ENCODE measurements at regions not wholly inside any gene's neighbourhood (a gene's known extent, or its start where the extent isn't known, plus 50 kb on each side); places are given as distances from the start of the nearest gene placed in this dataset.

DNA sequence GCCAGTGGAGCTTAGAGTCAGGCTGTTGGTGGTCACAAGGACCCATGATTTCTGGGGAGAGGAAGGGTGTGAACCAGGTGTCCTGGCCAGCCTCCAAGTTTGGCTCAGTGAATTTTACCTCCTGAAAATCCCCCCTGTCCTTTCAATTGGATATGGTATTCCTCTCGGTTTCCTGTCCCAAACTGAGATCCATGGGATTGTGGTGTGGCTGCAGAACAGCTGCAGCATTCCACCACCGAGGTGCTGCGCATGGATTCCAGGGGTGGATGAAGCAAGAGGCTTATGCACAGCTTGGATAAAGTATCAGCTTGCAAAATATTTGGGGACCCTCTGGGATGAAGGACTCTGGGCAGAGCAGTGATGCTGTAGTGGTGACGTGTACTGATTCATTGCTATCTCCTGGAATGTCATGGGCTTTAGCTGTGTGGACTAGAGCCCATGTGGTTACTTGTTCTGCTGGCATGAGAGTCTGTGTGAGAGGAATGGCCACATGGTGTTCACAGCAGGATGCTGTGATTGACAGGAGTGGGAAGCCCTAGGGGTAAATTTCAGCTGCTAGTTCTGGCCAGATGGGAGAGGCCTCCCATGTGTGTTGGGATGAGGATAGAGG, 148.7 kb upstream of the SPAG17 start:
- Histone ChIP-seq H3K36me3 (no peaks in the 10 kb centered on the region), H3K4me3 (no peak overlapping the region), H3K27ac (no peak overlapping the region), H3K4me1 (peaks cover 0 to 23% (median 0%) of the 10 kb centered on the region in 4 donors), H3K9me3 (no peaks in the 10 kb centered on the region), H3K27me3 (no peaks in the 10 kb centered on the region)
- 89 to 92% methylated on average over 4 of the region's 4 CpGs for WGBS, 2 donors
- DNase-seq (ENCODE audit: low spot score in 2 of 2), result no peak
- TF ChIP-seq, protein P1, sequence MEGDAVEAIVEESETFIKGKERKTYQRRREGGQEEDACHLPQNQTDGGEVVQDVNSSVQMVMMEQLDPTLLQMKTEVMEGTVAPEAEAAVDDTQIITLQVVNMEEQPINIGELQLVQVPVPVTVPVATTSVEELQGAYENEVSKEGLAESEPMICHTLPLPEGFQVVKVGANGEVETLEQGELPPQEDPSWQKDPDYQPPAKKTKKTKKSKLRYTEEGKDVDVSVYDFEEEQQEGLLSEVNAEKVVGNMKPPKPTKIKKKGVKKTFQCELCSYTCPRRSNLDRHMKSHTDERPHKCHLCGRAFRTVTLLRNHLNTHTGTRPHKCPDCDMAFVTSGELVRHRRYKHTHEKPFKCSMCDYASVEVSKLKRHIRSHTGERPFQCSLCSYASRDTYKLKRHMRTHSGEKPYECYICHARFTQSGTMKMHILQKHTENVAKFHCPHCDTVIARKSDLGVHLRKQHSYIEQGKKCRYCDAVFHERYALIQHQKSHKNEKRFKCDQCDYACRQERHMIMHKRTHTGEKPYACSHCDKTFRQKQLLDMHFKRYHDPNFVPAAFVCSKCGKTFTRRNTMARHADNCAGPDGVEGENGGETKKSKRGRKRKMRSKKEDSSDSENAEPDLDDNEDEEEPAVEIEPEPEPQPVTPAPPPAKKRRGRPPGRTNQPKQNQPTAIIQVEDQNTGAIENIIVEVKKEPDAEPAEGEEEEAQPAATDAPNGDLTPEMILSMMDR (IDR thresholded peaks at IDR 0.05), result no peak
- no peak for TF ChIP-seq EP300 (IDR thresholded peaks at IDR 0.05)
- no peak for TF ChIP-seq POLR2A (IDR thresholded peaks at IDR 0.05)

DNA sequence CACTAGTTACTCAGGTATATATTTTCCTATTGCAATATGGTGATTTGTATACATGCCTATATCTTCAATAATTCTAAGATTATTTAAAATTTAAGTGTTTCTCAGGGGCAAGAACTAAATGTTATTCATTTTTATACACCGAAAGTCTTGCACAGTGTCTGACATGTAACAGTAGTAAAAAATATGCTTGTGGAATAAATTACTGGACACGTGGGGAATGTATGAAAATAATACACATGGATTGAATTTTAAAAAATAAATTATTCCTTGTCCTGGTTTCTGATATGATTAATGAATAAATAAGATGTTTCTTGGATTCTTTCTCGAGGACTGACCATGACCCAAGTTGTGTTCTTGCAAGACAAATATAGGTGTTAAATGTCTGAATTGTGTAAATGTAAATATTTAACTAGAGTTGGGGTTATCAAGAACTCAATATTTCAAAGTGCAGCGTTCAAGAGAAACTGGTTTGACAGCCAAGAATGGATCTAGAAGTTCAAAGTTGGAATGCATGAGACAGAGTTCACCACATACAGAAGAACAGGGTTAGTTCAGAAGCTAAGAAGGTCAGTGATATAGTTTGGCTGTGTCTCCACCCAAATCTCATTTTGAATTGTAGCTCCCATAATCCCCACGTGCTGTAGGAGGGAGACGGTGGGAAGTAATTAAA, 142.1 kb upstream of the SPAG17 start:
- Histone ChIP-seq H3K9me3 (no peaks in the 10 kb centered on the region), H3K27ac (no peak overlapping the region), H3K27me3 (no peaks in the 10 kb centered on the region), H3K36me3 (no peaks in the 10 kb centered on the region), H3K4me1 (peaks cover 0 to 4% (median 0%) of the 10 kb centered on the region in 4 donors), H3K4me3 (no peak overlapping the region)
- no peak for DNase-seq (ENCODE audit: low spot score in 2 of 2)
- TF ChIP-seq, protein P1 (IDR thresholded peaks at IDR 0.05), result no peak
- TF ChIP-seq EP300 (IDR thresholded peaks at IDR 0.05) (no peak), POLR2A (IDR thresholded peaks at IDR 0.05) (no peak)
- WGBS, 2 donors, result 73 to 74% methylated on average over 6 of the region's 6 CpGs

DNA sequence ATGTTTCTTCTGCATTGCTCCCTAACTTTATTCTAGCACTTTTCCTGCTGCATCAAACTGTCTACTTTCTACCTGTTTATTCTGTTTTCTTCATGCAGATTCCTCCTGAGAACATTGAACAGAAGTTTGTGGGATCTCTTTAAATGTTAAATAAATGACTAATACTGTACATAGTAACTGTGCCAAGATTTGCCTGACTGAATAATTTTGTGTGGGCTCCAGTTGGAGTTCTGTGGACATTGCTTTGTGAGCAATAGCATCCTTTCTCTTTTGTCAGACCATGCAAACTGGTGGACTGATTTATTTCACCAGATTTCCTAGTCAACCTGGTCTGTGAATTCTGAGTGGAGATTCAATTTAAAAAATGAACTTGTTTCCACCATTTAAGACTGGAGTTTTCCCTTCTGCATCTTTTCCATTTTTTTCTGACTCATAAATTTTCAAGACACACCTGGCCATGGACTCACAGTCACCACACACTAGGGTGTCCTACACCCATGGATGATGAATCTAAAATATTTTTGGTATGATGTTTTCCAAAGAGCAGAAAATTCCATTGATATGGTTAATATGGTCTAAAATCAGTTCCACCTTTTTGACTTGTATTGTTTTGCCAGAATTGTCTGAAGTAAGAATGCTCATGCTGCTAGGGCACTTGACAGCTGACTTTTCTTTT, 140.7 kb upstream of the SPAG17 start:
- H3K27me3 ChIP-seq, result no peaks in the 10 kb centered on the region
- H3K27ac ChIP-seq, result no peak overlapping the region
- peaks cover 0 to 10% (median 0%) of the 10 kb centered on the region in 4 donors for H3K4me1 ChIP-seq
- TF ChIP-seq POLR2A (IDR thresholded peaks at IDR 0.05), result no peak
- no peak overlapping the region for H3K4me3 ChIP-seq
- H3K9me3 ChIP-seq, result no peaks in the 10 kb centered on the region
- no peak for DNase-seq (ENCODE audit: low spot score in 2 of 2)
- H3K36me3 ChIP-seq, result no peaks in the 10 kb centered on the region

DNA sequence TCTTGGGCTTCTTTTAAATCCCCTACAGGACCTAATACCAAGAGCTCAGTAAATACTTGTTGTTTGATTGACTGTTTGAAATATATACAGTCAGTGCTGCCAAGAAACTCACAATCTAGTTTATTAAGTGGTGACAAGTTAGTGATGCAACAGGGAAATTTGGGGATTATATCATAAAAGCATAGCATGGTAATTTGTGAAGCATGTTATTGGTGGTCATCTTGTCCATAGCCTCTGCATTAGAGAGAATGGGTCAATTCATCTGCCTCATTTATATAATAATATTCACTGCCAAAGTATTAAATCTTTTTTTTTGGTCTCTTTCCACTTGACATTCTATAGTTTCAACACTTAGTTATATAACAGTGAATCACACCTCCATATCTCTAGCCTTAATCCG, 138.2 kb upstream of the SPAG17 start:
- Histone ChIP-seq H3K4me3 (no peak overlapping the region), H3K9me3 (no peaks in the 10 kb centered on the region), H3K27ac (no peak overlapping the region), H3K36me3 (no peaks in the 10 kb centered on the region), H3K4me1 (peaks cover 0 to 10% (median 0%) of the 10 kb centered on the region in 4 donors), H3K27me3 (no peaks in the 10 kb centered on the region)
- no peak for DNase-seq (ENCODE audit: low spot score in 2 of 2)
- WGBS, 2 donors, result 0 to 48% methylated on average over 1 of the region's 1 CpG
- TF ChIP-seq, protein P1 (IDR thresholded peaks at IDR 0.05), result no peak
- TF ChIP-seq POLR2A (IDR thresholded peaks at IDR 0.05) (no peak), EP300 (IDR thresholded peaks at IDR 0.05) (no peak)

DNA sequence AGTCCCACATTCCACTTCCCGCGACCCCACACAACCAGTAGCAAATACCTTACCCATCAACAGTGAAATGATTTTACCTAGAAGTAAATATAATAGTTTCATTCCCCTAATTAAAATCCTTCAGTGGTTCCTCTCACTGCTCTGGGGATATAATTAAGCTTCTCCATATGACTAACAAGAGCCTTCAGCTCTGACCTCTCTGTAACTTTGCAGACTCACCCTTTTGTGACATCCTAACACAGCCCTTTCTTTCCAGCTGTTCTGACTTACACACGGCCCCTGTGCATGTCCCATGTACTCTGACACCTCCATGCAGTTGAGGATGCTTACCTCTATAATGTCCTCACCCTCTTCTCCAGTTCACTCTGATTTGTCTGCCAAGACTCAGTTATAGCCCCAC, 137.3 kb upstream of the SPAG17 start:
- 40% methylated on average over 3 of the region's 3 CpGs for WGBS, 2 donors
- Histone ChIP-seq H3K27ac (no peak overlapping the region), H3K4me3 (no peak overlapping the region), H3K27me3 (no peaks in the 10 kb centered on the region), H3K36me3 (no peaks in the 10 kb centered on the region), H3K4me1 (peaks cover 0 to 10% (median 0%) of the 10 kb centered on the region in 4 donors), H3K9me3 (no peaks in the 10 kb centered on the region)
- DNase-seq (ENCODE audit: low spot score in 2 of 2), result no peak
- TF ChIP-seq POLR2A (IDR thresholded peaks at IDR 0.05), result no peak
- TF ChIP-seq EP300 (IDR thresholded peaks at IDR 0.05), result no peak

DNA sequence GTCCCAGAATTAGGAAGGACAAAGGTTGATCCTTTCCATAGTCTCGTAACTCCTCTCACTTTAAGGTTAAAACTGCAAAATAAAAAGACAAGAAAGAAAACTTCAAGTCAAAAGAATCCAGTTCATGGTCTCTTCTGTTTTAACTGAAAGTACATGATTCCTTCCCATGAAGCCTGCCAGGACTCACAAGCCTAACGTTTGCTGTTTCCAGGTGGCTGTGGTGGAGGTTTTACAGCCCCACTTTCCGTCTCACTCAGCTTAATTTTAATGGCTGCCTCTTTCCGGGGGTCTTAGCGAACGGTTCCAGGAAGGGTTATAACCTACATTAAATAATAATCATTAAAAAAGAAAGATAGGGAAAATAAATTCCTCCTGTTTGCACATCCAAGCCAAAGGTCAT, 136.8 kb upstream of the SPAG17 start:
- H3K27ac ChIP-seq, result no peak overlapping the region
- H3K27me3 ChIP-seq, result no peaks in the 10 kb centered on the region
- peaks cover 0 to 10% (median 0%) of the 10 kb centered on the region in 4 donors for H3K4me1 ChIP-seq
- H3K36me3 ChIP-seq, result no peaks in the 10 kb centered on the region
- no peaks in the 10 kb centered on the region for H3K9me3 ChIP-seq
- DNase-seq (ENCODE audit: low spot score in 2 of 2), result no peak
- H3K4me3 ChIP-seq, result no peak overlapping the region
- 41 to 44% methylated on average over 6 of the region's 6 CpGs for WGBS, 2 donors
- TF ChIP-seq, protein P1 (IDR thresholded peaks at IDR 0.05), result no peak
- no peak for TF ChIP-seq EP300 (IDR thresholded peaks at IDR 0.05)
- no peak for TF ChIP-seq POLR2A (IDR thresholded peaks at IDR 0.05)
